Neuron (in vitro differentiated cells): ENCODE measurements at regions not wholly inside any gene's neighbourhood (a gene's known extent, or its start where the extent isn't known, plus 50 kb on each side); places are given as distances from the start of the nearest gene placed in this dataset.

Experiments
- H2AFZ ChIP-seq: one replicate; pipeline ENCODE4 v1.6.1; 2013; ENCODE audit warnings: low read depth, mild to moderate bottlenecking, inconsistent platforms, low read length, moderate library complexity
- H3K27me3 ChIP-seq: one replicate; pipeline ENCODE4 v1.6.1; 2013; ENCODE audit warnings: low read length; ENCODE audit not compliant: insufficient read depth
- H3K36me3 ChIP-seq: one replicate; pipeline ENCODE4 v1.6.1; 2013; ENCODE audit warnings: low read length; ENCODE audit not compliant: insufficient read depth
- H3K4me1 ChIP-seq: one replicate; pipeline ENCODE4 v1.6.1; 2013; ENCODE audit warnings: low read length; ENCODE audit not compliant: insufficient read depth
- H3K4me3 ChIP-seq: 2 replicates; pipeline ENCODE4 v1.5.1; 2013; ENCODE audit warnings: mild to moderate bottlenecking, low read length, moderate library complexity
- H3K9me3 ChIP-seq: one replicate; pipeline ENCODE4 v1.6.1; 2013; ENCODE audit warnings: low read length

DNA sequence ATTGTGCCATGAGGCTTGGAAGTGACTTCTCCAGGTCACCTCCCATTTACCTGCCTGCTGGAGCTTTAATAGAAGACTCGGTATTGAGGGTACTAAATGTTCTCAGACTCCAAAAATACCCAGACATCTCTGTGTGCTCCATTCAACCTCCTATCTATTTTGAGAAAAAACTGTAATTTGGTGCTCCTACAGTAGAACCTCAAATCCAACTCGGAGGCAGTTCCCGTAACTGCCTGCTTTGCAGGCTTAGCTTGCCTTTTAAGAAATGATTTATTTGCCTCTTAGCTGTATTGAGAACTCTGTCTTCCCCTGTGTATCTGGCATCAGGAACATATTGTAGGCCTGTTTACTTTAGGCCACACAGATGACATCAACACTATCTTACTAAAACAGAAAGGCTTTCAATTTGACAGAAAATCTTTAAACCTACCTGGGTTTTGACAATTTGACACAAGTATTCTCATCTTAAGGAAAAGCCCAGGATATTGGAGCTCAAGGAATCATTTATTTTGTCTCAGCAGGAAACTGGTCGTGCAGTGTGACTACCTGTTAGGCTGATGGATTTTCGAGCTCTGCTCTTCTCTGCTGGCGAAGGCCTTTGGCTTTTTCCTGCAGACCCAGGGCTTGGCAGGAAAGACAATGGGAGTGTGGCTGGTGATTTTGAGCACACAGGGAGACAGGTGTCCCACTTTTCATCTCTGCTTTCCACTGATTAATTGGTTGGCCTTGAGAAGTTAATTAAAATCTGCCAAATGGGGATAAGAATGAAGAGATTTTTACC is 314.8 kb downstream of the SNAPC1 start:
- Histone ChIP-seq H3K9me3 (no peaks in the 10 kb centered on the region), H3K4me3 (no peak overlapping the region), H3K27me3 (no peaks in the 10 kb centered on the region), H3K36me3 (no peaks in the 10 kb centered on the region), H3K4me1 (no peaks in the 10 kb centered on the region), H2AFZ (no peak overlapping the region)

DNA sequence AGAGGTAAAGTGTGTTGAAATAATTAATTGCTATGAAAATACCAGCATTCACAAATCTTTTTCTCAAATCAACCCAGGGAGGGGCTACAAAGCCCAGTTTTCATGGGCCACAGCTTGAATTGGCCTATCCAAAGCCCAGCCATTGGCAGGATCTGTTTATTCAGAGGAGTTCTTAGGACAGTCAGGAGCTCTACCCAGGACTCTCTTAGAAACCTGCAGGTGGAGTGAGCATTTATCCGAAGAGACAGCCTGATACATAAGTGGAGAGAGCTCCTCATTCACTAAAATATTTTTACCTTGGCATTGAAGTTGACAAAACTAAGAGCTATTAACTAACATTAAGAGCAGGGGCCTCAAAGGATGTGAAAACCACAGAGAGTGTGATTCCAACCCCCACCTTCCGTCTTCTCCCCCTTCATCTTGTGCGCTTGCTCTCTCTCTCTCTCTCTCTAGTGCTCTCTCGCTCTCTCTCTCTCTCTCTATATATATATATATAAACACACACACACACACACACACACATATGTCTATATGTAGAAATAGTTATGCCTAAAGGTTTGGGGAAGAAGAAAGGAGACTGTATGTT is 315.5 kb downstream of the SNAPC1 start:
- Histone ChIP-seq H3K4me1 (no peaks in the 10 kb centered on the region), H3K9me3 (no peaks in the 10 kb centered on the region), H3K4me3 (no peak overlapping the region), H3K36me3 (no peaks in the 10 kb centered on the region), H2AFZ (no peak overlapping the region), H3K27me3 (no peaks in the 10 kb centered on the region)

DNA sequence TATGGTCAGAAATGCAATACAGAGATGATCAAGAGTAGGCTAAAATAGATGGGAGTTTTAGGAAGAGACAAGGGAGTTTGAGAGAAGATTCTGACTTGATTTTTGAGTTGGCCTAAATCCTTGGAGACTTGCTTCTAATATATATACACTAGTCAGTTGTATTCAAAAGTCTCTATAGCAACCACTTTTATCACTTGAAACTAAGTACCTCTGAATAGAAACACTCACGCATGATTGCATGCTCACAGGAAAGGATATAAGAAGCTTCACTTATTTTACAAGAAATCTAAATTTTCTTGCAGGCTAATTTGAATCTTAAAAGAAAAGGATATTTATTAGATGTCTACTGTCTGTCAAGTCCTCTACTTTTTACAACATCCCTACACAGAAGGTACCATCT is 316.8 kb downstream of the SNAPC1 start:
- Histone ChIP-seq H2AFZ (no peak overlapping the region), H3K9me3 (no peaks in the 10 kb centered on the region), H3K4me1 (no peaks in the 10 kb centered on the region), H3K27me3 (no peaks in the 10 kb centered on the region), H3K36me3 (no peaks in the 10 kb centered on the region), H3K4me3 (no peak overlapping the region)

DNA sequence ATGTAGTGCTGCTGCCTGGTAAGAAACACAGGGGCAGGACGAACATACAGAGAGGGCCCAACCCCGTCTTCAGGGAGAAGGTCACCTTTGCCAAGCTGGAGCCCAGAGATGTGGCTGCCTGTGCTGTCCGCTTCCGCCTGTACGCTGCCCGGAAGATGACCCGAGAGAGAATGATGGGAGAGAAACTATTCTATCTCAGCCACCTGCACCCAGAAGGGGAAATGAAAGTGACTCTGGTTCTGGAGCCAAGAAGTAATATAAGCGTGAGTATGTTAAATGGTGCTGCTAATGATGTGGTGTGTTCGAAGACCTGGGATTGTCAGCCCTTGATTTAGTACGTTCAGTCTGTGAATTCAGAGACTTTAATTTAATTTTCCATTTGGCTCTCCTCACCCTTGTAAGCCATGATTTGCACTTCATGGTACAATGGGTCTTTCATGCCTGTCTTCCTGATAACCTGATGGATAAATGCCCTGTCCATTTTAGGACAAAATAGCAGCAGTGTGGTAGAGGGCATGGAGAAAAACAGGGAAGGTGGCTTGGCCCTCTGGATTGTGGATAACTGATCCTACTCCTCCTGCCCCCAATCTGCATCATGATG is 318.9 kb downstream of the SNAPC1 start:
- H3K4me1 ChIP-seq, result no peaks in the 10 kb centered on the region
- H3K27me3 ChIP-seq, result no peaks in the 10 kb centered on the region
- H3K36me3 ChIP-seq, result no peaks in the 10 kb centered on the region
- no peaks in the 10 kb centered on the region for H3K9me3 ChIP-seq
- no peak overlapping the region for H3K4me3 ChIP-seq
- no peak overlapping the region for H2AFZ ChIP-seq

DNA sequence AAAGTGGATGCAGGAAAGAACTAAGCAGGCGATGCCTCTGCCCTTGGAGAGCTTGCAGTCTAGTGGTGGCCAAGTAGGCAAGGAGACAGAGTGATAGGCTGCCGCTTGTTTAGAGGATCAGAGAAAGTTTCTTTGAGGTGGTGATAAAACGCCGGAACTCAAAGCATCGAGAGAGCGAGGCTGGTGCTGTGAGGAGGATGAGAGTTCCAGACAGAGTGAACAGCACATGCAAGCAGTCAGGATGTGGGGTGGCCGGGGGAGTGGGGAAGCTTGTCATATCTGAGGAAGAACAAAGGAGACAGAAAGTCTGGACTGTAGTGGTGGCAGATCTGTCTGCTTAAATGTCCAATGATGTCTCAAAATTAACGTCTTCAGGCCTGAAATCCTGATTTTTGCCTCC is 319.7 kb downstream of the SNAPC1 start:
- Histone ChIP-seq H3K9me3 (no peaks in the 10 kb centered on the region), H3K4me1 (no peaks in the 10 kb centered on the region), H3K4me3 (no peak overlapping the region), H3K36me3 (no peaks in the 10 kb centered on the region), H3K27me3 (no peaks in the 10 kb centered on the region), H2AFZ (no peak overlapping the region)

DNA sequence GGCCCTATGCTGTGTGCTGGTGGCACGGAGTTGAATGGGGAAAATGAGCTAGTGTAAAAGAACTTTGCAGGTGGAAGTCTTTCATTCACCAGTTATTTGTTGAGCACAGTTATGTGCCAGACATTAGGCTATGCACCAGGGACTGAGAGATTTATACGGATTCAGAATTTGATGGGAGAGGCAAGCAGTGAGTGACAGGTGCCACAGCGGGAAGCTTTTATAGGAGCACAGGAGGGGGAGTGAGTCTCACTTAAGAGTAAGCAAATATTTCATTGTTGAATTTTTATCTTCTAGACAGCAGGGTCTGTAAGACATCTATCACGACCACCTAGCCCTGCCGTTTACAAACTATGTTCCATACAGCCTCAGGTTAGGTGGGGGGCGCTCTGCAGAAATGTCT is 320.6 kb downstream of the SNAPC1 start:
- Histone ChIP-seq H3K9me3 (no peaks in the 10 kb centered on the region), H2AFZ (no peak overlapping the region), H3K27me3 (no peaks in the 10 kb centered on the region), H3K36me3 (no peaks in the 10 kb centered on the region), H3K4me3 (no peak overlapping the region), H3K4me1 (no peaks in the 10 kb centered on the region)

DNA sequence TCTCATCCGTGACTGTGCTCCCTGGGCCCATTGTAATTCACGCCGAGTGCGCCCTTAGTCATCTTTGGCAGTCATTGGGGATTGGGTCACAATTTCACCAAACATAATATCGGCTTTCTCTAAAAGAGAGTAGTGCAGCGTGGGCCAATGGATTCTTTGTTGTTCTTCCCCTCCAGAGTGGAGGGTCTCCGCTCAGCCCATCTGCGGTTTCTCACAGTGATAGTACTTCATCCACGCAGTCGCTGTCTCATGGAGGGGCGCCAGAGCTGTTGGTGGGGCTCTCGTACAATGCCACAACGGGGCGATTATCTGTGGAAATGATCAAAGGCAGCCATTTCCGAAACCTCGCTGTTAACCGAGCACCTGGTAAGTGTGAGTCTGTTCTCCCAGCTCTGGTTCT is 321.8 kb downstream of the SNAPC1 start:
- Histone ChIP-seq H2AFZ (no peak overlapping the region), H3K36me3 (no peaks in the 10 kb centered on the region), H3K4me1 (no peaks in the 10 kb centered on the region), H3K9me3 (no peaks in the 10 kb centered on the region), H3K27me3 (no peaks in the 10 kb centered on the region), H3K4me3 (no peak overlapping the region)

DNA sequence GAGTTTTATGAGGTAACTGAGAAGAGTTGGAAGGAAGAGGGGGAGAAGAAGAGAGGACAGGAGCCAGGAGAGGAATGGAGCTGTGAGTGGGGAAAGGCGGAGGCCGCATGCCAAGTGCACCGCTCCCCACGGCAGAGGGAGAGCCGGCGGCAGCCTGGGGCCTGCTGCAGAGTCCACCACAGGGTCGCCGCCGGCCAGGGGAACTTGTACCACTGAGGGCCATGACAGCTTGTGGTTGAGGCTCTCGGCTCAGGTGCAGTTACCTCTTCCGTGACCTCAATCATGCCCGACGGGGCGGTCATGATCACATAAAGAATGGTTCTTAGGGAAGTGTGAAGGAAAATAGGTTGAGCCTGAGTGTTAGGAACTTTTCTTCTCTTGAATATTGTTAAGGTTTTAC is 325.0 kb downstream of the SNAPC1 start:
- H3K4me1 ChIP-seq, result no peaks in the 10 kb centered on the region
- no peaks in the 10 kb centered on the region for H3K36me3 ChIP-seq
- no peaks in the 10 kb centered on the region for H3K9me3 ChIP-seq
- no peaks in the 10 kb centered on the region for H3K27me3 ChIP-seq
- no peak overlapping the region for H3K4me3 ChIP-seq
- no peak overlapping the region for H2AFZ ChIP-seq

DNA sequence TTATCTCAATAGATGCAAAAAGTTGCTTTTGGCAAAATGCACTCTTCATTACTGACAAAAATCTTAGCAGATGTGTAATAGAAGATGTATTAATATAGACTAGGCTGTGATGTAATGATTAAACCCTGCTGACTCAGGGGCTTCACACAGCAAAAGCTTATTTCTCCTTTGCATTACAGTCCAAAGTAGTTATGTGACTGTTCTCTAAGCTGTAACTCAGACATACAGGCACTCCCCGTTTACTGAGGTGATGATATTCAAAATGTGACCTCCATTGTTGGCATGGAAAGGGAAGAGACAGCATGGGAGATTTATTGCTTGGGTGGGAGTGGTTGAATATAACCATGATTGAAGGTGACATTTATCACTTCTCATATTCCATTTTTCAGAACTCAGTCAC is 331.5 kb downstream of the SNAPC1 start:
- Histone ChIP-seq H2AFZ (no peak overlapping the region), H3K27me3 (no peaks in the 10 kb centered on the region), H3K4me3 (no peak overlapping the region), H3K9me3 (no peaks in the 10 kb centered on the region), H3K36me3 (no peaks in the 10 kb centered on the region), H3K4me1 (no peaks in the 10 kb centered on the region)

DNA sequence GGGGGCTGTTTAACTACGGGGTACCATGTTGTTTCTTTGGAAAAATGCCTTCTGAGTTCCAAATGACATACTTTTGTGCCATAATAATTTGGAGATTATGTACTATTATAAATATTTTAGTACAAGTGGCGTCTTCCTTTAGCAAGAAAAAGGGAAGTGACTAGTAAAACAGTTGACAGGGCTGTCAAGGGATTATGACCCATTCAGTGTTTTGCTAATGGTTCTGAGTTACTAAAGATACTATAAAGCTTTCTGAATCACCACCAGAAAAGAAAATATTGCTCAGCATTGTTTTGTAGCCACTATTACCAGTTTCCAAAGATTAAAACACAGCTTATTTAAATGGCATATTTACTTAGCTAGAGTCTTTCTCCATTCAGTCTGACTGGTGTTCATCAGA is 334.9 kb downstream of the SNAPC1 start:
- Histone ChIP-seq H3K4me1 (no peaks in the 10 kb centered on the region), H2AFZ (no peak overlapping the region), H3K27me3 (no peaks in the 10 kb centered on the region), H3K36me3 (no peaks in the 10 kb centered on the region), H3K4me3 (no peak overlapping the region), H3K9me3 (no peaks in the 10 kb centered on the region)

DNA sequence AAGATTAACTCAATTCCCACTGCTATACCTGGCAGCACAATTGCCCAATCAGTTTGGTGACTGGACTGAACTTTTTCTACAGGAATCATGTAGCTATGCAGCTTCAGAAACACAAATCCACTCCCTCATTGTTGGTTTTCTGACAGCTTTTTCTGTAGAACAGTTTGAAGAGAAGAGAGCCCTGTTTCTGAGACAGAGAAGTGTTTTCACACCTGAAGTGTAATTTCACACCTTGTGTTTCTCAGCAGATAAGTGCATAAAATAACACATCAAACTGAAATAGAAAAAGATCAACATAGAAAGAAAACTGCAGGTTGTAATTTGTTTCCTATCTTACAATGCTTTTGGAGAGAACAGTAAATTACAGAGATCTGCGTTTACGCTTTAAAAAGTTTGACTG is 335.6 kb downstream of the SNAPC1 start:
- Histone ChIP-seq H3K27me3 (no peaks in the 10 kb centered on the region), H3K4me3 (no peak overlapping the region), H3K36me3 (no peaks in the 10 kb centered on the region), H3K4me1 (no peaks in the 10 kb centered on the region), H2AFZ (no peak overlapping the region), H3K9me3 (no peaks in the 10 kb centered on the region)

DNA sequence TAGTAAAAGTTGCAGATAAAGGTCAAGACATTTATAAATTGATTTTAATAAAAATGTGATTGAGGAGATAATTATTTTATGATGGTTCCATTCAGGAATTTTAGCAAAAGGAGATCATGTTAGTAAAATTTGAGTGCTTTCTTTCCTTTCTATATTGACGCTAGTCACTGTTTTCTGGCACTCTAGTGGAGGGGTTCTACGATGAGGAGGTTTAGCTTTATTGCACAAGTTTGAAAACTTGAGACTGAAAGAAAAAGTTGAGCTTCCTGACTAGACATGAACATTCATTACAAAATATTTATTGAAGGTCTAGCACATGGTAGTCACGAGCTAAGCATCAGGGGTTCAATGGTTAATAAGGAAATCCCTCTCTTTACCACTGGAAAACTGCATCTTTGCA is 336.1 kb downstream of the SNAPC1 start:
- H3K9me3 ChIP-seq, result no peaks in the 10 kb centered on the region
- no peaks in the 10 kb centered on the region for H3K4me1 ChIP-seq
- H3K4me3 ChIP-seq, result no peak overlapping the region
- no peak overlapping the region for H2AFZ ChIP-seq
- no peaks in the 10 kb centered on the region for H3K27me3 ChIP-seq
- H3K36me3 ChIP-seq, result no peaks in the 10 kb centered on the region

DNA sequence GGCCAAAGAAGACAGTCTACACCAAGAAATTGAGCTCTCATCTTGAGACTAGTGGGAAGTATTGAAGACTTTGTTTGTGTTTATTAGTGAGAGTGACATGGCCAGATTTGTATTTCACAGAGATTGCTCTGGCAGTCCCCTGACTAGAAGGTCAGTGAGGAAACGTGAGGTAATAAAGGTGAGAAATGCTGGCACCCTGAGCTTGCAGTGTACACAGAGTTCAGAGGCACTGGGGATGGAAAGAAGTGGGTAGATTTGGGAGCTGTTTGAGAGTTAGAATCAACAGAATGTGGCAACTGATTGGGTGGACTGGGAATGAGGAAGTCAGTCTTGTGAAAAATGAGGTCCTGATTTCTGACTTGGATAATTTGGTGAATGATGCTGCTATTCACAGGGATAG is 336.9 kb downstream of the SNAPC1 start:
- H3K9me3 ChIP-seq, result no peaks in the 10 kb centered on the region
- H3K27me3 ChIP-seq, result no peaks in the 10 kb centered on the region
- H3K4me3 ChIP-seq, result no peak overlapping the region
- H3K36me3 ChIP-seq, result no peaks in the 10 kb centered on the region
- H3K4me1 ChIP-seq, result no peaks in the 10 kb centered on the region
- H2AFZ ChIP-seq, result no peak overlapping the region
